ENCODE measurements at regions not wholly inside any gene's neighbourhood (a gene's known extent, or its start where the extent isn't known, plus 50 kb on each side); places are given as distances from the start of the nearest gene placed in this dataset.

GRCh38 chr3:167898091-167898490, 162.6 kb downstream of the SERPINI1 start:
- TF ChIP-seq CTCF (IDR thresholded peaks at IDR 0.05; ENCODE audit: borderline replicate concordance) = no peak
- Histone ChIP-seq H3K27me3 (ENCODE audit: low read depth) (no peaks in the 10 kb centered on the region), H3K4me3 (no peak overlapping the region), H3K9me3 (replicated peaks) (no peaks in the 10 kb centered on the region), H3K27ac (replicated peaks) (no peak overlapping the region), H3K4me1 (no peaks in the 10 kb centered on the region), H3K36me3 (no peaks in the 10 kb centered on the region)
- intact Hi-C loops (cut with micrococcal nuclease) = no loop called here
- no peak for DNase-seq

- no peaks in the 10 kb centered on the region for H3K36me3 ChIP-seq
- H3K27ac ChIP-seq (replicated peaks) = no peak overlapping the region
- H3K4me1 ChIP-seq = no peaks in the 10 kb centered on the region
- intact Hi-C loops (cut with micrococcal nuclease) = no loop called here
- DNase-seq = no peak
- H3K27me3 ChIP-seq (ENCODE audit: low read depth) = no peaks in the 10 kb centered on the region
- no peak for TF ChIP-seq CTCF (IDR thresholded peaks at IDR 0.05; ENCODE audit: borderline replicate concordance)
- no peaks in the 10 kb centered on the region for H3K9me3 ChIP-seq (replicated peaks)
- no peak overlapping the region for H3K4me3 ChIP-seq
Measured at GRCh38 chr3:167895684-167896083, 160.2 kb downstream of the SERPINI1 start.

GRCh38 chr3:167895178-167895577, 159.7 kb downstream of the SERPINI1 start:
- Histone ChIP-seq H3K27me3 (ENCODE audit: low read depth) (no peaks in the 10 kb centered on the region), H3K27ac (replicated peaks) (no peak overlapping the region), H3K4me3 (no peak overlapping the region), H3K36me3 (no peaks in the 10 kb centered on the region), H3K9me3 (replicated peaks) (no peaks in the 10 kb centered on the region), H3K4me1 (no peaks in the 10 kb centered on the region)
- intact Hi-C loops (cut with micrococcal nuclease) = no loop called here
- no peak for TF ChIP-seq CTCF (IDR thresholded peaks at IDR 0.05; ENCODE audit: borderline replicate concordance)
- no peak for DNase-seq

- Histone ChIP-seq H3K4me3 (no peak overlapping the region), H3K4me1 (no peaks in the 10 kb centered on the region), H3K9me3 (replicated peaks) (no peaks in the 10 kb centered on the region), H3K27ac (replicated peaks) (no peak overlapping the region), H3K36me3 (peaks cover 4% of the 10 kb centered on the region), H3K27me3 (ENCODE audit: low read depth) (no peaks in the 10 kb centered on the region)
- DNase-seq = no peak
- TF ChIP-seq CTCF (IDR thresholded peaks at IDR 0.05; ENCODE audit: borderline replicate concordance) = no peak
- intact Hi-C loops (cut with micrococcal nuclease) = no loop called here
Measured at GRCh38 chr3:167892205-167892604, 156.7 kb downstream of the SERPINI1 start.

- H3K9me3 ChIP-seq (replicated peaks) = no peaks in the 10 kb centered on the region
- TF ChIP-seq CTCF (IDR thresholded peaks at IDR 0.05; ENCODE audit: borderline replicate concordance) = no peak
- peaks cover 3% of the 10 kb centered on the region for H3K4me1 ChIP-seq
- no peak overlapping the region for H3K27ac ChIP-seq (replicated peaks)
- no peak for DNase-seq
- H3K27me3 ChIP-seq (ENCODE audit: low read depth) = no peaks in the 10 kb centered on the region
- H3K36me3 ChIP-seq = peaks cover 4% of the 10 kb centered on the region
- intact Hi-C loops (cut with micrococcal nuclease) = no loop called here
- H3K4me3 ChIP-seq = no peak overlapping the region
Measured at GRCh38 chr3:167887096-167887495, 151.6 kb downstream of the SERPINI1 start.

GRCh38 chr3:167886690-167887089, 151.2 kb downstream of the SERPINI1 start:
- intact Hi-C loops (cut with micrococcal nuclease) = no loop called here
- no peak for TF ChIP-seq CTCF (IDR thresholded peaks at IDR 0.05; ENCODE audit: borderline replicate concordance)

More at GRCh38 chr3:167886690-167887089, 151.2 kb downstream of the SERPINI1 start:
- no peak for DNase-seq
- no peaks in the 10 kb centered on the region for H3K9me3 ChIP-seq (replicated peaks)
- peaks cover 4% of the 10 kb centered on the region for H3K36me3 ChIP-seq
- no peaks in the 10 kb centered on the region for H3K27me3 ChIP-seq (ENCODE audit: low read depth)
- peaks cover 6% of the 10 kb centered on the region for H3K4me1 ChIP-seq
- H3K4me3 ChIP-seq = no peak overlapping the region
- no peak overlapping the region for H3K27ac ChIP-seq (replicated peaks)
